DND-41 (cell line): ENCODE measurements at regions not wholly inside any gene's neighbourhood (a gene's known extent, or its start where the extent isn't known, plus 50 kb on each side); places are given as distances from the start of the nearest gene placed in this dataset.

Experiments
- EZH2 ChIP-seq: IDR thresholded peaks from 3 replicates; pipeline ENCODE4 v1.6.1; 2012; ENCODE audit warnings: borderline replicate concordance, low read depth, mild to moderate bottlenecking, moderate library complexity, low read length, inconsistent platforms; ENCODE audit not compliant: severe bottlenecking
- TF ChIP-seq, protein P1 (sequence below): IDR thresholded peaks from 2 replicates; pipeline ENCODE4 v1.5.1; 2012; ENCODE audit warnings: borderline replicate concordance, low read length, moderate library complexity, mild to moderate bottlenecking; ENCODE audit not compliant: poor library complexity, severe bottlenecking; ENCODE audit errors: extremely low read depth

DNA sequence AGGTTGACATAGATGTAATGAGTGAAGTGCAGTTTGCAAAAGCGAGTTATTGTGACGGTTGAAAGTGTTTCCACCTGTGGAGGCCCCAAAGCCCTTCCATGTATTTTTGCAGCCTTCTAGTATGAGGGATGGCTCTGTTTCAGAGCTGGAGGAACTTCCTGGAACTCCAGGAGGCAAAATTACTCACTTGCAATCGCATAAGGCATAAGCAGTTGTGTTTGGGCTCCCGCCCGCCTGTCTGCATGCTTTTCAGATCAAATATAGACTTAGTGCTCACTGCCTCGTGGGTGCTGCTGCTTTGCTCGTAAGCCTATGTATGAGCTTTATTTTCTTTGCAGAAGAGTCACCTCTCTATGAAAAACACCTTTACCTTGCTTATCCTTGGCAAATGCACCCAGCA lies 146.8 kb upstream of the LARGE1 start:
- TF ChIP-seq, protein P1, sequence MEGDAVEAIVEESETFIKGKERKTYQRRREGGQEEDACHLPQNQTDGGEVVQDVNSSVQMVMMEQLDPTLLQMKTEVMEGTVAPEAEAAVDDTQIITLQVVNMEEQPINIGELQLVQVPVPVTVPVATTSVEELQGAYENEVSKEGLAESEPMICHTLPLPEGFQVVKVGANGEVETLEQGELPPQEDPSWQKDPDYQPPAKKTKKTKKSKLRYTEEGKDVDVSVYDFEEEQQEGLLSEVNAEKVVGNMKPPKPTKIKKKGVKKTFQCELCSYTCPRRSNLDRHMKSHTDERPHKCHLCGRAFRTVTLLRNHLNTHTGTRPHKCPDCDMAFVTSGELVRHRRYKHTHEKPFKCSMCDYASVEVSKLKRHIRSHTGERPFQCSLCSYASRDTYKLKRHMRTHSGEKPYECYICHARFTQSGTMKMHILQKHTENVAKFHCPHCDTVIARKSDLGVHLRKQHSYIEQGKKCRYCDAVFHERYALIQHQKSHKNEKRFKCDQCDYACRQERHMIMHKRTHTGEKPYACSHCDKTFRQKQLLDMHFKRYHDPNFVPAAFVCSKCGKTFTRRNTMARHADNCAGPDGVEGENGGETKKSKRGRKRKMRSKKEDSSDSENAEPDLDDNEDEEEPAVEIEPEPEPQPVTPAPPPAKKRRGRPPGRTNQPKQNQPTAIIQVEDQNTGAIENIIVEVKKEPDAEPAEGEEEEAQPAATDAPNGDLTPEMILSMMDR: no peak
- TF ChIP-seq EZH2: no peak
